ENCODE measurements at regions not wholly inside any gene's neighbourhood (a gene's known extent, or its start where the extent isn't known, plus 50 kb on each side); places are given as distances from the start of the nearest gene placed in this dataset.

GRCh38 chr1:74971982-74972381 lies 162.2 kb upstream of the LHX8 start:
- TF ChIP-seq POLR2A (IDR thresholded peaks at IDR 0.05) (no peak), CTCF (IDR thresholded peaks at IDR 0.05) (no peak)
